ENCODE measurements at regions not wholly inside any gene's neighbourhood (a gene's known extent, or its start where the extent isn't known, plus 50 kb on each side); places are given as distances from the start of the nearest gene placed in this dataset.

DNA sequence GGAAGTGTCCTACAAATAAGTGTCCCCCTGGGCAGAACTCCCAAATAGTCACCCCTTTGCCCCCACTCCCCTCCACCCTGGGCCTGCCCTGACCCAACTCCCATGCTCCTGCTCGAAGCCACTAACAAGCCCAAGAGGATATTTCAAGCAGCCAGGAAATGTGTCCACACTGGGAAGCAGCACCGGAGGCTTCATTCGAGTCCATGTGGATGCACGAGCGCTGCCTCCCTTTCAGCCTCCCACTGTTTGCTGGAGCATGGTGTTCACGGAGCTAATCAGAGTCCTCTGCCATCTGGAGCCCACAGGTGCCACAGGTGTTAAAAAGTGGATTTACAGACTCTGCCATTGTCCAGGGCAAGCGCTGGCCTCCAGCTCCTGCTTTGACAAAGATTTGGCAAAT is 177.6 kb downstream of the TTLL2 start:
- ChIA-PET POLR2A (no interaction called here), CTCF (no interaction called here)
- TF ChIP-seq, protein P1, sequence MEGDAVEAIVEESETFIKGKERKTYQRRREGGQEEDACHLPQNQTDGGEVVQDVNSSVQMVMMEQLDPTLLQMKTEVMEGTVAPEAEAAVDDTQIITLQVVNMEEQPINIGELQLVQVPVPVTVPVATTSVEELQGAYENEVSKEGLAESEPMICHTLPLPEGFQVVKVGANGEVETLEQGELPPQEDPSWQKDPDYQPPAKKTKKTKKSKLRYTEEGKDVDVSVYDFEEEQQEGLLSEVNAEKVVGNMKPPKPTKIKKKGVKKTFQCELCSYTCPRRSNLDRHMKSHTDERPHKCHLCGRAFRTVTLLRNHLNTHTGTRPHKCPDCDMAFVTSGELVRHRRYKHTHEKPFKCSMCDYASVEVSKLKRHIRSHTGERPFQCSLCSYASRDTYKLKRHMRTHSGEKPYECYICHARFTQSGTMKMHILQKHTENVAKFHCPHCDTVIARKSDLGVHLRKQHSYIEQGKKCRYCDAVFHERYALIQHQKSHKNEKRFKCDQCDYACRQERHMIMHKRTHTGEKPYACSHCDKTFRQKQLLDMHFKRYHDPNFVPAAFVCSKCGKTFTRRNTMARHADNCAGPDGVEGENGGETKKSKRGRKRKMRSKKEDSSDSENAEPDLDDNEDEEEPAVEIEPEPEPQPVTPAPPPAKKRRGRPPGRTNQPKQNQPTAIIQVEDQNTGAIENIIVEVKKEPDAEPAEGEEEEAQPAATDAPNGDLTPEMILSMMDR (IDR thresholded peaks at IDR 0.05; ENCODE audit: control extremely low read depth, extremely low read depth, low read depth, missing control alignments), result no peak
- no peak for DNase-seq (ENCODE audit: extremely low spot score)

DNA sequence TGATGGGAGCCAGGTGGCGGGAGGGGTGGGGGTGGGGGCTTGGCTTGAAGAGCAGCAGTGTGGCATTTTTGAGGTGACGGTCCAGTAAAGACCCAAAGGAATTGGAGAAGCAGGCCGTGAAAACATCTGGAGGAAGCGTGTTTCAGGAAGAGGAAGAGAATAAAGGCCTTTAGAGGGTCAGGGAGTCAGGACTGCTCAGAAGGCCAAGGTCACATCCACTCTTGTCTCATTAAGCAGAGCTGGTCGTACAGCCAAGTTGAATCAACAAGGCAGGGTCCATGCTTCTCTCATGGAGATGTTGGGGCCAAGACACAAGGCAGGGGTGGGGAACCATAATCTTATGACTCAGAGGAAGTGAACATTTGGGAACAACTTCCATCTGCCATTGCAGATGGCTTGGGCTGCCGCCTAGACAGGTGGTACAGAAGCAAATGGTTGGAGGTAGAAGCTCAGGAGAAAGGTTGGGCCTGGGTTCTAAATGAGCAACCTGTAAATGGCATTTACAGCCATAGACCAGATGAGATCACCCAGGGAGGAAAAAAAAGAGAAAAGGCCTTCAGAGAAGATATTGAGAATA is 179.6 kb downstream of the TTLL2 start:
- TF ChIP-seq, protein P1 (IDR thresholded peaks at IDR 0.05; ENCODE audit: control extremely low read depth, extremely low read depth, low read depth, missing control alignments), result no peak
- no peak for DNase-seq (ENCODE audit: extremely low spot score)
- ChIA-PET CTCF (no interaction called here), POLR2A (no interaction called here)

DNA sequence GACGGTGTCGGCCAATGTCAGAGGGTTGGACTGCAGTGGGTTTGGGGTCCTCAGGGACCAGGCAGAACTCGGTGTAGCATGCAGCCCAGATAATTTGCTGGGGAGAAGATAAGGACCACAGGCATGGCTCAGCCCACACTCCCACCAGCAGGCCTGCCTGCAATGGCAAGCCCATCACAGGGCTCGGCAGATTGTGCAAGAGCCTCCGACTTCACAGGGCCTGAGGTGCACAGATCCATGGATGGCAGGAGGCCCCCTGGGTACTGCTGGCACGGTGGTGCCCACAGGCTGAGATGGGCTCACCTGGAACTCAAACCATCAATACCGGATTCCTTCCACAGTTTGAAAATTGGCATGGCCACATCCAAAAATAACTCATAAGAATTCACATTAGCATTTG is 180.3 kb downstream of the TTLL2 start:
- no peak for DNase-seq (ENCODE audit: extremely low spot score)
- ChIA-PET POLR2A (no interaction called here), CTCF (no interaction called here)
- TF ChIP-seq, protein P1 (IDR thresholded peaks at IDR 0.05; ENCODE audit: control extremely low read depth, extremely low read depth, low read depth, missing control alignments), result no peak

DNA sequence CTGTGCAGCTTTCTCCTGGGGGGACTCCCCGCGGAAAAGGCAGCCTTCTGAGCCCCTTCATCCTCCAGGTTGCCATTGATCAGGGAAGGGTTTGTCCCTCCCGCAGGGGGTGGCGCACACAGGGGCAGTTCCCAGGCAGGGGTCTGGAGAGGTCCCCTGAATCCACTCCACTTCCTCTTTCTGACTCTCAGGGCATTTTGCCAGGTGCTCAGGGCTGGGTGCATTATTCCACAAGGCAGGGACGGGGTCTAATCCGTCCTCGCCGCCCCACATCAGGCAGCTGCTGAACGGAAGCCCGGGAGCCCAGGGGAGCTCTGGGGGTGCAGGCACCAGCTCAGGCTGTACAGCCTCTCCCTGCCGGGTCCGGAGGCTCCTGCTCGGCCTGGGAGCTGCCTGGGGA is 180.9 kb downstream of the TTLL2 start:
- no peak for DNase-seq (ENCODE audit: extremely low spot score)
- CTCF ChIA-PET, result no interaction called here
- POLR2A ChIA-PET, result no interaction called here
- TF ChIP-seq, protein P1 (IDR thresholded peaks at IDR 0.05; ENCODE audit: control extremely low read depth, extremely low read depth, low read depth, missing control alignments), result no peak

DNA sequence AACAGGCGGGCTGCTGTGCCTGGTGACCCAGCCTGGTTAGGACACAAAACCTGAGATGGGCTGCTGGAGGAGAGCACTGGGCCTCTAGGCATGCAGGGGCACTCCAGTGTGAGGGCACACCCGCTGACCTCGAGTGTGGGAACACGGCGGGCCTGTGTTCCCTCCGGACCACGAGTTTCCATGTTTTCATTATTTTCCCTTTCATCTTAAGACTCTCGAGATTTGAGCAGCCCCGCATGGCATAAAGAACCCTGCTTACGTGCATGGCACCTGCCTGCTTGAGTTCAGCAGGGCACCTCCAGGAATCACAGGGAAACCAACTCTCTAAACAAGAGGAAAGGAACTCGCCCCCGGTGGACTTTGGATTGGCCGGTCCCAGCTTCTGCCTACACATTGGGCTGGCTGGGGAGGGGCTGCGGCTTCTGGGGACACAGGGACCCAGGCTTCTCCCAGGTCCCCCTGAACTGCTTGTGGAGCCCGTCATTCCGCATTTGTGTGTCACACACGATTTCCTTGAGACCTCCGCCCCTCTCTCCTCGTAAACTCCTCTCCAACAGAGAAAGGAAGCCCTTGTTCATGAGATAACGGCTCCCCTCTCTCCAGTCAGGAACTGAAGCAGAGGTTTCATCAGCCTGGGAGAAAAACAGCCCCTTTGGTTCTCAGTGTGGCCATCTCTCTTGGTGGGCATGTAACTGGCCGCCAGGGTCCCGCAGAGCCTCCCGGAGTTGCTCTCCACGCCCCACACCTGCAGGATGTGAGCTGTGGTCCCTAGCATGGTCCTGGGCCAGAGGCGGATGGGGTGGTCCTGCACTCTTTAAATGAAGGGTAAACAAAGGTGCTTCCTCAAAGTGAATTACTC is 181.8 kb downstream of the TTLL2 start:
- TF ChIP-seq, protein P1 (IDR thresholded peaks at IDR 0.05; ENCODE audit: control extremely low read depth, extremely low read depth, low read depth, missing control alignments), result no peak
- ChIA-PET CTCF (no interaction called here), POLR2A (no interaction called here)
- DNase-seq (ENCODE audit: extremely low spot score), result no peak

DNA sequence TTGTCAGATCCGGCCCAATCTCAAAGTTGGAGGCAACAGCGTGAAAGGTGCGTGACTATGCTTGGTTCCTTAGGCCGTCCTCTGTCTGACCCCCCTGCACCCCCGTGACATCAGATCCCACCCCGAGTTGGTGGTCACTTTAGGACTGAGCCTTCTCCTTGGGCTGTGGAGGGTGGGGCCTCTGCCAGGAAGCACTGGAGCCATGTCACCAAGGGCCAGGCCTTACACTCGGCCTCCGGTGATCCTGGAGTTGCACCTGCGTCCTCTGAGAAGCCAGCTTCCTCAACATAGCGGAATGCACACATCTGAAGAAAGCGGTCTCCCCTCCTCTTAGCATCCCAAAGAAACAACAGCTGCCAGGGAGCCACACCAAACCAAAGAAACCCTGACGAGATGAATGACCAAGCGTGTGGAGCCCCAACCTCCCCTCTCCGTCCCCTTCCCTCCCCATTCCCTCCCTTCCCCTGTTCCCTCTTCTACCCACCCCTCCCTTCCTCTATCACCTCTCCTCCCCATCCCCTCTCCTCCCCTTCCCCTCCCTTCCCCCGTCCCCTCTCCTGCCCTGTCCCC is 182.6 kb downstream of the TTLL2 start:
- DNase-seq (ENCODE audit: extremely low spot score), result no peak
- TF ChIP-seq, protein P1 (IDR thresholded peaks at IDR 0.05; ENCODE audit: control extremely low read depth, extremely low read depth, low read depth, missing control alignments), result no peak
- ChIA-PET POLR2A (no interaction called here), CTCF (no interaction called here)

Measured in GM10248 (cell line).